Adipocyte (in vitro differentiated cells): ENCODE measurements at regions not wholly inside any gene's neighbourhood (a gene's known extent, or its start where the extent isn't known, plus 50 kb on each side); places are given as distances from the start of the nearest gene placed in this dataset.
A peak's percentile ranks its signal among the peaks of the same experiment; 100 is the strongest.

Experiments used
- DNase-seq: peaks from one replicate; pipeline ENCODE4 v3.0.0-alpha.2; 2015; ENCODE audit warnings: low read depth
- H3K27me3 ChIP-seq: replicated peaks from 2 replicates; pipeline ENCODE4 v1.7.0; 2013; ENCODE audit warnings: mild to moderate bottlenecking, low read length, moderate library complexity; ENCODE audit not compliant: control insufficient read depth, insufficient read depth
- H3K36me3 ChIP-seq: 2 replicates; pipeline ENCODE4 v1.7.0; 2013; ENCODE audit warnings: low read length, mild to moderate bottlenecking, moderate library complexity; ENCODE audit not compliant: control insufficient read depth, insufficient read depth, severe bottlenecking
- H3K4me1 ChIP-seq: 2 replicates; pipeline ENCODE4 v1.7.0; 2013; ENCODE audit warnings: mild to moderate bottlenecking, low read length, moderate library complexity; ENCODE audit not compliant: control insufficient read depth, insufficient read depth
- H3K4me3 ChIP-seq: 2 replicates; pipeline ENCODE4 v1.7.0; 2013; ENCODE audit warnings: mild to moderate bottlenecking, low read length, moderate library complexity
- H3K9ac ChIP-seq: 2 replicates; pipeline ENCODE4 v1.7.0; 2013; ENCODE audit warnings: mild to moderate bottlenecking, low read length, moderate library complexity
- H3K9me3 ChIP-seq: 2 replicates; pipeline ENCODE4 v1.7.0; 2013; ENCODE audit warnings: mild to moderate bottlenecking, low read length, moderate library complexity; ENCODE audit not compliant: control insufficient read depth

GRCh38 chr22:27681037-27681436 is 120.5 kb downstream of the MN1 start:
- no peak for DNase-seq
- no peak overlapping the region for H3K9ac ChIP-seq
- peaks cover 6% of the 10 kb centered on the region for H3K4me1 ChIP-seq
- H3K27me3 ChIP-seq, result no peaks in the 10 kb centered on the region
- H3K4me3 ChIP-seq, result no peak overlapping the region
- H3K9me3 ChIP-seq, result peaks cover 6% of the 10 kb centered on the region
- H3K36me3 ChIP-seq, result no peaks in the 10 kb centered on the region

GRCh38 chr22:27682437-27682836 is 119.1 kb downstream of the MN1 start:
- no peak for DNase-seq
- Histone ChIP-seq H3K27me3 (no peaks in the 10 kb centered on the region), H3K9me3 (no peaks in the 10 kb centered on the region), H3K9ac (no peak overlapping the region), H3K4me1 (peaks cover 14% of the 10 kb centered on the region), H3K4me3 (no peak overlapping the region), H3K36me3 (no peaks in the 10 kb centered on the region)

- H3K36me3 ChIP-seq, result no peaks in the 10 kb centered on the region
- no peak overlapping the region for H3K4me3 ChIP-seq
- DNase-seq, result no peak
- H3K4me1 ChIP-seq, result peaks cover 14% of the 10 kb centered on the region
- H3K9ac ChIP-seq, result no peak overlapping the region
- H3K27me3 ChIP-seq, result no peaks in the 10 kb centered on the region
- H3K9me3 ChIP-seq, result peaks cover 8% of the 10 kb centered on the region
Observed at GRCh38 chr22:27684901-27685300, 116.7 kb downstream of the MN1 start.

- H3K36me3 ChIP-seq, result no peaks in the 10 kb centered on the region
- no peak for DNase-seq
- H3K4me1 ChIP-seq, result peaks cover 14% of the 10 kb centered on the region
- no peaks in the 10 kb centered on the region for H3K27me3 ChIP-seq
- peaks cover 8% of the 10 kb centered on the region for H3K9me3 ChIP-seq
- H3K9ac ChIP-seq, result peak overlapping the region; percentile 33
- no peak overlapping the region for H3K4me3 ChIP-seq
Observed at GRCh38 chr22:27685515-27685914, 116.0 kb downstream of the MN1 start.

- Histone ChIP-seq H3K36me3 (no peaks in the 10 kb centered on the region), H3K4me1 (peaks cover 14% of the 10 kb centered on the region), H3K9me3 (peaks cover 8% of the 10 kb centered on the region), H3K4me3 (no peak overlapping the region), H3K9ac (peak overlapping the region; percentile 33), H3K27me3 (no peaks in the 10 kb centered on the region)
- no peak for DNase-seq
Observed at GRCh38 chr22:27685970-27686369, 115.6 kb downstream of the MN1 start.

GRCh38 chr22:27686534-27686933 is 115.0 kb downstream of the MN1 start:
- H3K36me3 ChIP-seq, result no peaks in the 10 kb centered on the region
- peaks cover 14% of the 10 kb centered on the region for H3K4me1 ChIP-seq
- peak; percentile 83 for DNase-seq
- no peak overlapping the region for H3K4me3 ChIP-seq
- H3K9me3 ChIP-seq, result peaks cover 8% of the 10 kb centered on the region
- H3K9ac ChIP-seq, result peak overlapping the region; percentile 33
- H3K27me3 ChIP-seq, result no peaks in the 10 kb centered on the region

- no peak overlapping the region for H3K4me3 ChIP-seq
- peaks cover 8% of the 10 kb centered on the region for H3K9me3 ChIP-seq
- no peaks in the 10 kb centered on the region for H3K36me3 ChIP-seq
- no peak overlapping the region for H3K9ac ChIP-seq
- peaks cover 14% of the 10 kb centered on the region for H3K4me1 ChIP-seq
- DNase-seq, result no peak
- H3K27me3 ChIP-seq, result no peaks in the 10 kb centered on the region
Observed at GRCh38 chr22:27687984-27688545, 113.5 kb downstream of the MN1 start.

GRCh38 chr22:27689664-27690063 is 111.9 kb downstream of the MN1 start:
- no peak for DNase-seq
- Histone ChIP-seq H3K36me3 (no peaks in the 10 kb centered on the region), H3K9me3 (peaks cover 8% of the 10 kb centered on the region), H3K27me3 (peaks cover 2% of the 10 kb centered on the region), H3K9ac (no peak overlapping the region), H3K4me1 (peaks cover 13% of the 10 kb centered on the region), H3K4me3 (no peak overlapping the region)

GRCh38 chr22:27690599-27690998 is 111.0 kb downstream of the MN1 start:
- no peak for DNase-seq
- Histone ChIP-seq H3K36me3 (no peaks in the 10 kb centered on the region), H3K4me1 (peaks cover 12% of the 10 kb centered on the region), H3K9ac (no peak overlapping the region), H3K4me3 (no peak overlapping the region), H3K9me3 (peaks cover 8% of the 10 kb centered on the region), H3K27me3 (peaks cover 2% of the 10 kb centered on the region)

GRCh38 chr22:27692243-27692642 is 109.3 kb downstream of the MN1 start:
- H3K9ac ChIP-seq, result no peak overlapping the region
- H3K9me3 ChIP-seq, result peaks cover 9% of the 10 kb centered on the region
- no peak overlapping the region for H3K4me3 ChIP-seq
- H3K36me3 ChIP-seq, result no peaks in the 10 kb centered on the region
- H3K4me1 ChIP-seq, result peaks cover 5% of the 10 kb centered on the region
- DNase-seq, result peak; percentile 18
- peaks cover 2% of the 10 kb centered on the region for H3K27me3 ChIP-seq

- Histone ChIP-seq H3K9me3 (peaks cover 5% of the 10 kb centered on the region), H3K36me3 (no peaks in the 10 kb centered on the region), H3K4me1 (peaks cover 5% of the 10 kb centered on the region), H3K4me3 (no peak overlapping the region), H3K9ac (no peak overlapping the region), H3K27me3 (peaks cover 2% of the 10 kb centered on the region)
- no peak for DNase-seq
Observed at GRCh38 chr22:27695925-27696324, 105.6 kb downstream of the MN1 start.

GRCh38 chr22:27697888-27698287 is 103.7 kb downstream of the MN1 start:
- Histone ChIP-seq H3K4me1 (peaks cover 5% of the 10 kb centered on the region), H3K9me3 (peaks cover 13% of the 10 kb centered on the region), H3K36me3 (no peaks in the 10 kb centered on the region), H3K9ac (no peak overlapping the region), H3K4me3 (no peak overlapping the region), H3K27me3 (peaks cover 2% of the 10 kb centered on the region)
- no peak for DNase-seq
